AG04449 (cell line): ENCODE measurements at regions not wholly inside any gene's neighbourhood (a gene's known extent, or its start where the extent isn't known, plus 50 kb on each side); places are given as distances from the start of the nearest gene placed in this dataset.

ENCODE experiments used
- CTCF ChIA-PET: fragments of 350-600 bp; formaldehyde crosslinking; extraction: SDS; loops from one replicate; lab custom pipeline; 2021; ENCODE audit warnings: antibody characterized with exemption; lab: Yijun Ruan, JAX
- POLR2A ChIA-PET: fragments of 400-600, 350-600 bp; formaldehyde crosslinking; extraction: SDS; loops from one replicate; lab custom pipeline; 2020; ENCODE audit warnings: antibody characterized with exemption, inconsistent platforms; lab: Yijun Ruan, JAX
- DNase-seq: peaks from one replicate; pipeline ENCODE4 v3.0.0-alpha.2; 2010; ENCODE audit warnings: low read depth, low spot score
- H3K4me3 ChIP-seq: 2 replicates; pipeline ENCODE4 v1.5.1; 2011; ENCODE audit warnings: low read depth, mild to moderate bottlenecking, control low read depth, low read length
- TF ChIP-seq, protein P1 (sequence below): IDR thresholded peaks from one replicate; pipeline ENCODE4 v1.5.1; 2011; ENCODE audit warnings: mild to moderate bottlenecking, moderate library complexity, low read length, control low read depth, inconsistent platforms; ENCODE audit not compliant: insufficient read depth; ENCODE audit errors: missing control alignments

DNA sequence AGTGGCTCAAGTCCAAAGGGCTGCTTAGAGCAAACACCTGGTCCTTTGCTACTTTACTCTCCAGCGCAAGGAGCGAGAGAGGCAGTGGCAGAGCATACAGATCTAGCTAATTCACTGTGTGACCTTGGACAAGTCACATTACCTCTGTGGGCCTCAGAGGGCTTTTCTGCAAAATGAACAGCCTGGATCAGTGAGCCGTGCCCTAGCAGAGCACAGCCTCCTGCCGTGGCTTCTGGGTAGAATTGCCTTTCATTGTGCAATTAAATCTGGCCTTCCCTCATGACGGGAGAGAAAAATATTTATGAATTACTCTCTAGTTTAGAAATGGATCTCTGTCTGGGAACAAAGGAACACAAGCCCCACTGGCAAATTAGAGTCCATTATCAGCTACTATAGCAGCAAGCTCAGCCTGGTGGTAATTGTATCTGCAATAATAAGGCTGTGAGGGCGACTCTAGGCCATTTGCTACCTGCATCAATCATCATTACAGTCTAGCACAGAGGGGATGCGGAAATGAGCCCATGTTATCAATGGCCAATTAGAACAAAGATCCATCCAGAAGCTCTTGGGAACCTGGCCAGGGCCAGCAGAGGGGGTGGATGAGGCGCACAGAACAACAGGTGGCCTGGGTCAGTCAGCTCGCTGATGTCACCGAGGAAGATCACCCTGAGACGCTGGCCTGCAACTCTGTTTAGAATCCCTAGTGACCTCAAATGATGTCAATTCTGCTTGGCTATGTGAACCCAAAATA lies 114.2 kb upstream of the LY86 start:
- no peak for DNase-seq
- TF ChIP-seq, protein P1, sequence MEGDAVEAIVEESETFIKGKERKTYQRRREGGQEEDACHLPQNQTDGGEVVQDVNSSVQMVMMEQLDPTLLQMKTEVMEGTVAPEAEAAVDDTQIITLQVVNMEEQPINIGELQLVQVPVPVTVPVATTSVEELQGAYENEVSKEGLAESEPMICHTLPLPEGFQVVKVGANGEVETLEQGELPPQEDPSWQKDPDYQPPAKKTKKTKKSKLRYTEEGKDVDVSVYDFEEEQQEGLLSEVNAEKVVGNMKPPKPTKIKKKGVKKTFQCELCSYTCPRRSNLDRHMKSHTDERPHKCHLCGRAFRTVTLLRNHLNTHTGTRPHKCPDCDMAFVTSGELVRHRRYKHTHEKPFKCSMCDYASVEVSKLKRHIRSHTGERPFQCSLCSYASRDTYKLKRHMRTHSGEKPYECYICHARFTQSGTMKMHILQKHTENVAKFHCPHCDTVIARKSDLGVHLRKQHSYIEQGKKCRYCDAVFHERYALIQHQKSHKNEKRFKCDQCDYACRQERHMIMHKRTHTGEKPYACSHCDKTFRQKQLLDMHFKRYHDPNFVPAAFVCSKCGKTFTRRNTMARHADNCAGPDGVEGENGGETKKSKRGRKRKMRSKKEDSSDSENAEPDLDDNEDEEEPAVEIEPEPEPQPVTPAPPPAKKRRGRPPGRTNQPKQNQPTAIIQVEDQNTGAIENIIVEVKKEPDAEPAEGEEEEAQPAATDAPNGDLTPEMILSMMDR = no peak
- no peak overlapping the region for H3K4me3 ChIP-seq
- ChIA-PET CTCF (no interaction called here), POLR2A (no interaction called here)

DNA sequence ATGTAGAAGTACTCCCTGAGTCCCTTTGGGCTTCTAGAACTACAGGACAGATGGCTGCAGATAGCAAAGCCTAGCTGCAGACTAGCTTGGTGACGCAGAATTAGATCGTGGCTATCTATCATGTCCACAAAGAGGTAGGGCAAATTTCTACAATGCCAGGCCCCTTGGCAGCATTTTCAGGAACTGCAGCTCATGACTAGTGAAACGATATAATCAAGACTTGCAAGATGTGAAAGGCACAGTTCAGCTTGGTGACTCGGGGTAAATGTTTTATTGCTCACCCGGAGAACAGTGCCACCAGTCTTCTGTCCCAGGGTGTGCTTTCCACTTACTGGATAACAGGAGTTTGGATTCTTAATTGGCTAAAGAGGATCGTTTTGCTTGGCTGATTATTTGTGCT lies 108.7 kb upstream of the LY86 start:
- no peak for DNase-seq
- POLR2A ChIA-PET = no interaction called here
- no peak overlapping the region for H3K4me3 ChIP-seq
- TF ChIP-seq, protein P1 = no peak
- CTCF ChIA-PET = no interaction called here

DNA sequence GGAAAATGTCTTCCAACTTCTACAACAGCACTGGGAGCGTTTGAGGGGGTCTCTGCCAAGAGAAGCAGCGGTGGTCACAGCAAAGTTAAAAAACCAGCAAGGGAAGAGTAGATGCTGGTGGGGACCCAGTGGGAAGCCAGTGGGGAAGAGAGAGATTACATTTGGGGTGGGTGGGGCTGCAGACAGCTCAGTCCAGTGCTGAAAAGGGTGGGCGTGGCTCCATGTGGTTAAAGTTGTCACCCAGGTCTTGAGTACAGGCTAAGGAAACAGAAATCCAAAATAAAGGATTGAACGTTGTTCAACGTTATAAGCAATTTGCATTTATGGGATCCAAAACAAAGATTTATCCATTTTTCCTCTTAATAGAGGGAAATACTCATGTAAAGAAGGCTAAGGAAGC lies 106.3 kb upstream of the LY86 start:
- ChIA-PET CTCF (no interaction called here), POLR2A (no interaction called here)
- no peak for DNase-seq
- TF ChIP-seq, protein P1 = no peak
- no peak overlapping the region for H3K4me3 ChIP-seq

DNA sequence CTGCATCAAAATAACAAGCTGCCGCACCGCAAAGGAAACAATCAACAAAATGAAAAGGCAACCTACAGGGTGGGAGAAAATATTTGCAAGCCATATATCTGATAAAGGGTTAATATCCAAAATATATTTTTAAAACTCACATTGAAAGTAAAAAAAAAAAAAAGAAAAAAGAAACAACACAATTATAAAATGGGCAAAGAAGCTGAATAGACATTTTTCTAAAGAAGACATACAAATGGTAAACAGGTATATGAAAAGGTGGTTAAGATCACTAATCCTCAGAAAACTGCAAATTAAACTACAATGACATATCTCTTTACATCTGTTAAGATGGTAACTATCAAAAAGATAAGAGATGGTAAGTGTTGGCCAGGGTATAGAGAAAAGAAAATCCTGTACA lies 105.4 kb upstream of the LY86 start:
- ChIA-PET CTCF (interaction anchor here (0.7 kb wide), 1 partner anchor 33 kb away, joined by 3 read pairs; no protein-coding TSS in a partner anchor), POLR2A (no interaction called here)
- no peak overlapping the region for H3K4me3 ChIP-seq

DNA sequence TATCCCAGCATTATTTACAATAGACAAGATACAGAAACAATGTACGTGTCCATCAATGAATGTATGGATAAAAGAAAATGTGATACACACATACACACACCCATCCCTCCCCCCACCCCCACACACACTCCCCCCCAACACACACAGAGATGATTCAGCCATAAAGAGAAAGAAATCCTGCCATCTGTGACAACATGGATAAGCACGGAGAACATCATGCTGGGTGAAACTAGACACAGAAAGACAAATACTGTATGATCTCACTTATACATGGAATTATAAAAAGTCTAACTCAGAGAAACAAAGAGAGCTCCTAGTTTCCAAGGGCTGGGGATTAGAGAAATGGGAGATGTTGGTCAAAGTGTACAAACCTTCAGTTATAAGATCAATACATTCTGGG lies 104.8 kb upstream of the LY86 start:
- H3K4me3 ChIP-seq = no peak overlapping the region
- ChIA-PET CTCF (no interaction called here), POLR2A (no interaction called here)
- TF ChIP-seq, protein P1 = no peak
- no peak for DNase-seq

More for the DNA sequence above, 105.4 kb upstream of the LY86 start:
- DNase-seq = no peak
- TF ChIP-seq, protein P1 = no peak

DNA sequence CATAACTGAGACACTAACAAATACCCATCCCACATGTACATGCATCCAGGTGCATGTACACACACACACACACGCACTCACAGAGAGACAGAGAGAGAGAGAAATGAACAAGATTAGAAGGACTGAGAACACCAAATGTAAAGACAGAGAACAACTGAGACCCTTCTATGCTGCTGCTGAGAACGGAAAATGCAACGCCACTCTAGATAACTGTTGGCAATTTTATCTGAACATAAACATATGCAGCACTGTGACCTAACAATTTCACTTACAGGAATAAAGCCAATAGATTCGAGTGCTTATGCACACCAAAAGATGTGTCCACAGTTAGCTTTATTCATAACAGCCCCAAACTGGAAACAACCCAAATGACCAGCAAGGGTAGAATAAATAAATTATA lies 103.8 kb upstream of the LY86 start:
- TF ChIP-seq, protein P1 = no peak
- ChIA-PET POLR2A (no interaction called here), CTCF (no interaction called here)

More for the DNA sequence above, 103.8 kb upstream of the LY86 start:
- no peak for DNase-seq
- no peak overlapping the region for H3K4me3 ChIP-seq
